Liver (tissue), 3 donors: ENCODE measurements at regions not wholly inside any gene's neighbourhood (a gene's known extent, or its start where the extent isn't known, plus 50 kb on each side); places are given as distances from the start of the nearest gene placed in this dataset.

Source experiments
- GABPA ChIP-seq, 2 donors: IDR thresholded peaks in 1 of 2; conservative IDR thresholded peaks in 1 of 2; 2 replicates each; pipeline ENCODE4 v1.6.1; 2016; ENCODE audit warnings: antibody characterized with exemption in 2 of 2, mild to moderate bottlenecking in 1 of 2, moderate library complexity in 1 of 2
- RAD21 ChIP-seq, 2 donors: IDR thresholded peaks; 2 replicates each; pipeline ENCODE4 v1.6.1; 2016; ENCODE audit warnings: antibody characterized with exemption in 2 of 2, mild to moderate bottlenecking in 2 of 2
- SP1 ChIP-seq: IDR thresholded peaks from 2 replicates; pipeline ENCODE4 v1.6.1; 2018; ENCODE audit warnings: antibody characterized with exemption, mild to moderate bottlenecking
- TF ChIP-seq, protein P1 (sequence below): fragments of 150-350 bp; IDR thresholded peaks from 2 replicates; pipeline ENCODE4 v1.5.1; 2017; ENCODE audit warnings: improper control_type of control experiment, low read depth, low read length; ENCODE audit not compliant: missing input control
- TF ChIP-seq, protein P2 (sequence below): IDR thresholded peaks from 2 replicates; pipeline ENCODE4 v1.6.1; 2016; ENCODE audit warnings: antibody characterized with exemption, mild to moderate bottlenecking
- donor health status: healthy.
- donor health status: healthy.

DNA sequence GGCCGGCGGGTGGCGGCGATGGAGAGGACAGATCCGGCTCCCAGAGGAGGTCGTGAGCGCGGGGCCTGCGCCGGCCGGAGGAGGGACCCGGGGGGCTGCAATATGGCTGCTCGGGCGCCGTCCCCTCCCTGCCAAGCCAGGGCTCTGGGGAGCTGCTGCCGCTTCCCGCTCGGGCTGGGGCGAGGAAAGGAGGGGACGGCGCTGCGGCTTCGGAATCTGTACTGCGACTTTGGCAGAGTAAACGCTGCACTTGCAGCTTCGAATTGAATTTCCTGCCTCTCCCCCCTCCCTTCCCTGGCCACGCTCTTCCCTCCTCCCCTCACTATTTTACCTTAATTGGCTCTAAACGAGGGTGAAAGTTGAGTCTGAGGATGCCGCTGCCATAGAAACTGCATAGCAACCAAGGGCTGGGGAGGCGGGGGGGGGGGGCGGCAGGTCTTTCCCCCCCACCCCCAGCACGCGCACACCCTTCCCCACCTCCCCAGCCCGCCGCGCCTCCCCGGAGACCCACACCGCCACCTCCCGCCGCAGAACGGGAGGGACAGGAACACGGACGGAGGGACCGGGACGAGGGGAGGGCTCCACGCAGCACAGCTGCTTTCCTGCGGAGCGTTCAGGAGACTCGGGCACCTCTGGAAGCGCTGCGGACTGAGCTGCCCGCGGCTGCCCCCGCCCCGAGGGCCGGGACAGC lies 93.9 kb downstream of the RNASET2 start:
- TF ChIP-seq SP1 (no peak), RAD21 (IDR thresholded peaks at IDR 0.05) (no peak), GABPA (IDR thresholded peaks at IDR 0.05 in 1 of 2, conservative IDR thresholded peaks at IDR 0.05 in 1 of 2) (no peak)
- TF ChIP-seq, protein P1, sequence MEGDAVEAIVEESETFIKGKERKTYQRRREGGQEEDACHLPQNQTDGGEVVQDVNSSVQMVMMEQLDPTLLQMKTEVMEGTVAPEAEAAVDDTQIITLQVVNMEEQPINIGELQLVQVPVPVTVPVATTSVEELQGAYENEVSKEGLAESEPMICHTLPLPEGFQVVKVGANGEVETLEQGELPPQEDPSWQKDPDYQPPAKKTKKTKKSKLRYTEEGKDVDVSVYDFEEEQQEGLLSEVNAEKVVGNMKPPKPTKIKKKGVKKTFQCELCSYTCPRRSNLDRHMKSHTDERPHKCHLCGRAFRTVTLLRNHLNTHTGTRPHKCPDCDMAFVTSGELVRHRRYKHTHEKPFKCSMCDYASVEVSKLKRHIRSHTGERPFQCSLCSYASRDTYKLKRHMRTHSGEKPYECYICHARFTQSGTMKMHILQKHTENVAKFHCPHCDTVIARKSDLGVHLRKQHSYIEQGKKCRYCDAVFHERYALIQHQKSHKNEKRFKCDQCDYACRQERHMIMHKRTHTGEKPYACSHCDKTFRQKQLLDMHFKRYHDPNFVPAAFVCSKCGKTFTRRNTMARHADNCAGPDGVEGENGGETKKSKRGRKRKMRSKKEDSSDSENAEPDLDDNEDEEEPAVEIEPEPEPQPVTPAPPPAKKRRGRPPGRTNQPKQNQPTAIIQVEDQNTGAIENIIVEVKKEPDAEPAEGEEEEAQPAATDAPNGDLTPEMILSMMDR, result no peak
- TF ChIP-seq, protein P2, sequence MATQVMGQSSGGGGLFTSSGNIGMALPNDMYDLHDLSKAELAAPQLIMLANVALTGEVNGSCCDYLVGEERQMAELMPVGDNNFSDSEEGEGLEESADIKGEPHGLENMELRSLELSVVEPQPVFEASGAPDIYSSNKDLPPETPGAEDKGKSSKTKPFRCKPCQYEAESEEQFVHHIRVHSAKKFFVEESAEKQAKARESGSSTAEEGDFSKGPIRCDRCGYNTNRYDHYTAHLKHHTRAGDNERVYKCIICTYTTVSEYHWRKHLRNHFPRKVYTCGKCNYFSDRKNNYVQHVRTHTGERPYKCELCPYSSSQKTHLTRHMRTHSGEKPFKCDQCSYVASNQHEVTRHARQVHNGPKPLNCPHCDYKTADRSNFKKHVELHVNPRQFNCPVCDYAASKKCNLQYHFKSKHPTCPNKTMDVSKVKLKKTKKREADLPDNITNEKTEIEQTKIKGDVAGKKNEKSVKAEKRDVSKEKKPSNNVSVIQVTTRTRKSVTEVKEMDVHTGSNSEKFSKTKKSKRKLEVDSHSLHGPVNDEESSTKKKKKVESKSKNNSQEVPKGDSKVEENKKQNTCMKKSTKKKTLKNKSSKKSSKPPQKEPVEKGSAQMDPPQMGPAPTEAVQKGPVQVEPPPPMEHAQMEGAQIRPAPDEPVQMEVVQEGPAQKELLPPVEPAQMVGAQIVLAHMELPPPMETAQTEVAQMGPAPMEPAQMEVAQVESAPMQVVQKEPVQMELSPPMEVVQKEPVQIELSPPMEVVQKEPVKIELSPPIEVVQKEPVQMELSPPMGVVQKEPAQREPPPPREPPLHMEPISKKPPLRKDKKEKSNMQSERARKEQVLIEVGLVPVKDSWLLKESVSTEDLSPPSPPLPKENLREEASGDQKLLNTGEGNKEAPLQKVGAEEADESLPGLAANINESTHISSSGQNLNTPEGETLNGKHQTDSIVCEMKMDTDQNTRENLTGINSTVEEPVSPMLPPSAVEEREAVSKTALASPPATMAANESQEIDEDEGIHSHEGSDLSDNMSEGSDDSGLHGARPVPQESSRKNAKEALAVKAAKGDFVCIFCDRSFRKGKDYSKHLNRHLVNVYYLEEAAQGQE, result no peak
